ENCODE measurements at regions not wholly inside any gene's neighbourhood (a gene's known extent, or its start where the extent isn't known, plus 50 kb on each side); places are given as distances from the start of the nearest gene placed in this dataset.

DNA sequence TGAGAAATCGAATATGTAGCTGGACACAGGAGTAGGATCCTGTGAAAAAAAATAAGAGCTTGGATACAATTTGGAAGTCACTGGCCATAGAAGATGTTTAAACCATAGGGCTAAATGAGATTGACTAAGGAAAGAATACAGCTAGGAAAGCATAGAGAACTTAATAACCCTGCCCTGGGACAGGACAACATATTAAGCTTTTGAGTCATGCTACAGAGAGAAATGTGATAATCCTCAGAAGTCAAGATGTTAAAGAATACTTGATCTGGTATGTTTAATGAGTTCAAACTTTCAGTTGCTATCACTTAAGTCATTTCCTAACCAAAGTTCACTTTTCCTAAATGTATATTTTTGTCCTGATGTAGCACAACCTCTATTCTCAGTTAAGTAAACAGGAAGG lies 154.6 kb upstream of the TSHZ2 start:
- DNase-seq = no peak

DNA sequence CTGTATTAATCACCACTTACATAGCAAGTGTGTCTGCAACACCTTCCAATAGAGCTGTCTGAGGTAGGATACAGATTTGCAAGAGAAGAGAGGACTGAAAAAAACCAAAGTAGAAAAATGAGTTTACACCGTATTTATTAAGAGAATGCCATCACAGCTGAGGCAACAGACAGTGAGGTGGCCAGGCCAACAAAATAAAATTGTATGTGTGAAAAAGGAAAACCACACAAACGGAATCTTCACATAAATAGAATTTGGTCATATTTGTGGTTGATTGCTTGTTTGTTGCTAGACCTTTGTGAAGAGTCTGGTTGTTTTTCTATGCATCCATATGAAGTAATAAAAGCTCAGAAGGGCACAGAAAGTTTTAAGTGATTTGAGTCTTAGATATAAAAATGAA lies 157.8 kb upstream of the TSHZ2 start:
- DNase-seq = no peak

DNA sequence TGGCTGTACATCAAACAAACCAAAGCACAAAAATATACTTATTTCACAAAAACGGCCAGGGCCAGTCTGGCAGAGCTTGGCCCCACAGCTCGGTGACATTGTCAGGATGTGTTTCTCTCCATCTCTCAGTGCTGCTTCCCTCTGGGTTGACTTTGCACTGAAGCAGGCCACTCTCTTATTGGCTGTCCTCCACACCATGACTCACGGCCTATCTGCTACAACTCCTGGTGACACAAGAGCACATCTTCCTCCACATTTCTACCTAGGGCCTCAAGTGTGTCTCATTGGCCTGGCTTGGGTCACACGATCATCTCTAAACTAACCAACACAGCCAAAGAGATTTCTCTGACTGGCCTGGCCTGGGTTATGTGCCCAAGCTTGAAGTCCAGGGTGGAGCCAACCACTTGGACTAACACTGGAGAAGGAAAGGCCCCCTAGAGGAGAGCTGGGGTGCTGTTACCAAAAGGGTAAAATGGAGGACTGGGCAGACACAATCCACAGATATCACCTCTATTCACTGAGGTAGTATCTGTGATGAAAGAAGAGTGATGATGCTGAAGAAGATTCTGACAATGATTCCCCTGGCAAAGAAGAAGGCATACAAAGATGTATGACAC lies 159.8 kb upstream of the TSHZ2 start:
- no peak for DNase-seq

DNA sequence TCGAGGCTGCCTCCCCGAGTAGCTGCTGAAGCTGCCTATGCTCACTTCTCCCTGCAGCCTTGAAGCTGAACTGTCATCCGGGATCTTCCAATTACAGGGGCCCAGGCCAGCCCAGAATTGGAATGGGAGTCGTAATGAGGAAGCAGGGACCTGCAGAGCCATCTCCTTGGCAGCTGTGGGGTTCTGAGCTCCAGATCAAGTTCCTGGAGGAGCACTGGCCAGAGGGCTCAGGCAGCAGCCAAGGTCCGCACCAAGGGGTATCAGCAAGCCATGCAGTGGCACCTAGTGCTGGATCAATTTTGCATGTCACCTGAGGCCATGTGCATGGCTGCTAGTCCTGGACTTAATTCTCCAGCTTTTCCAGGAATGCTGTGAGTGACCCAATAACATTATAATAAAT lies 163.2 kb upstream of the TSHZ2 start:
- no peak for DNase-seq

DNA sequence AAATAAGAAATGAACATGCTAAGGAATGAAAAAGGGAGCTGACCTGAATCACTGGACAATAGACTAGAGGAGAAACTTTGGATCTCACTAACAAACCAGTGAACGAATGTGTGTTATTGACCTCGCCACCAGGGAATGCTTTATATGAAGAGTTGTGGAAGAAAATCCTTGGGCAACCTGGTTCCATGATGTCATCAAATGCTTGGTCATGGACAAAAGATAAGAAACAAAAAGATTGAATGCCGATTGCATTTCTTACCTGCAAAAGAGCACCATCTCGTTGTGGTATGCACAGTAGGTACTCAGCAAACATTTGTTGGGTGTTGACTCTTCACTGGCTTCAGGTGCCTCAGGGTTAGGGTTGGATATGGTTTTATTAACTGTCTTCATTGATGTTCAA lies 165.2 kb upstream of the TSHZ2 start:
- no peak for DNase-seq

DNA sequence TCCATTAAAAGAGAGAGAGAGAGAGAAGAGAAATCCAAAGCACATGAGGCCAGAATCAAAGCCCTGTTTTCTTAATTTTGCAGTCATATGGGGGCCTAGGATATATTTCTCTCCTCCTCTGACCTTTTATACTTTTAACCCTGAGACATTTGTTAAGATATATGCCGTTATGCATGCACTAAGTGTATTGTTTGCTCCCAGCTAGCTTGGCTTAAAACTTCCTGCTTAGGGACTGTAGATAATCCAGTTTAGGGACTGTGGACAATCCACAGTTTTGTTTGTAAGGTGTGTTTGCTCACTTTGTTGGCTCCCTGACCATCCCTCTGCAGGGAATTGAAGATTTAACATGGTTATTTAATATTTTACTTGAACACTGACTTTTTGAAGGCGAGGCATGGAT lies 166.3 kb upstream of the TSHZ2 start:
- DNase-seq = no peak

DNA sequence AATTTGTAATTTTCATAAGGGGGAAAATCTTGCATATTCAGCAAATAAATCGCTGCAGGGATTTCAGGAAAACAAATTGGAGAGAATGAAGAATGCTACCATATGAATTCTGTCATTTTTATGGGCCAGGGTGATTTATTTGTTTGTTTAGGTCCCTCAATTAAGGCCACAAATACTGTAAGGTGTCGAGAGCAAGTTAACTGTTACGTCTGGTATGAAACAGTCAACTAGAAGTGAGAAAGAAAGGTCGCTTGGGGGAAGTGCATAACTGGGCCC lies 166.9 kb upstream of the TSHZ2 start:
- no peak for DNase-seq

DNA sequence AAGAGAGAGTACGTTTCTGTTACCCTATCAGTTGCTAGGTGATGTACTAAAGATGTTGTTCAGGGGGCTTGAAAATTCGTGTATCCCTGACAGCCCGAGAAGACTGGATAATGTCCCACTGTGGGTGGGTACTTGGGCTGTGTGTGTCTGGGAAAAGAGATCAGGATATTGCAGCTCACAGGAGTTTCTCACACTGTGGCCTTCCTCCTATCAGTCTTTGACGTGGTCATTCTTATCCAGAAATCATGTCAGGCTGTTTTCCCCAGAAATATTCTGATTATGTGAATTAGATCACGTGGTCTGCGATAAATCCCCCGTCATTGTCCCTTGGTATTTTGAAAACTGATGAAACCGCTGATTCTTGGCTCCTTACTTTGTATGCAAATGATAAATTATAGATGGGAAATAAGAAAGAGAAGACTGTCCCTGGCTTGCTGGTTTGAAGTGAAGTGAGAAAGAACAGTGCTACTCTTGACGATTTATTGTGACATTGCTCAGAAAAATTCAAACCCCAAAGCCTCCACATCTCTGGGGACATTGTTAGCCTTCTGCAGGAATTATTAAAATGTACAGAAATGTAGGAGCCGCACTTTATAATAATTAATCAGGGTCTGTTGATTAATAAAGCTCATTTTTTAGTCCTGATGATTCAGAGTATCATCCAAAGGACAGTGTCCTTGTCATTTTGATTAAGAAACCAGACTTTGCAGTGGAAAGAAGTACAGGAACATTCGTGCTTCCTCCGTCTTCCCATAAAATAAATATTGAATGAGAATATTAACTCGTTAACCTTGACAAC lies 167.5 kb upstream of the TSHZ2 start:
- no peak for DNase-seq

DNA sequence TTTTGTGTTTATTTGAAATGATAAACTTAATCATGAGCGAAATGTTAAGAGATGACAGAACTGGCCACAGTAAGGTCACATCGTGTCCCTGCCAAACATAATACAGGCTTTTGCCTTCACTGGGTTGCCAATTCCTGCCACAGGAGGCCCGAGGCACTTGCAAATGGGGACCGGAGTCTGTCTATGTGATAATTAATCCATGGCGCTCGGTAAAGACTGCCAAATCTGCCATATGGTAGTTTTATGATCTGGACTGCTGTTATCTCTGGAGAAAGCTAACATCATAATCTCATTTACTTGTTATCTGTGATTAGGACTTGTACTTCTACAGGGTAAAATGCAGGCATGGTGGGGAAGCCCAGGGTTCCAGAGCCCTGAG lies 170.5 kb upstream of the TSHZ2 start:
- no peak for DNase-seq

DNA sequence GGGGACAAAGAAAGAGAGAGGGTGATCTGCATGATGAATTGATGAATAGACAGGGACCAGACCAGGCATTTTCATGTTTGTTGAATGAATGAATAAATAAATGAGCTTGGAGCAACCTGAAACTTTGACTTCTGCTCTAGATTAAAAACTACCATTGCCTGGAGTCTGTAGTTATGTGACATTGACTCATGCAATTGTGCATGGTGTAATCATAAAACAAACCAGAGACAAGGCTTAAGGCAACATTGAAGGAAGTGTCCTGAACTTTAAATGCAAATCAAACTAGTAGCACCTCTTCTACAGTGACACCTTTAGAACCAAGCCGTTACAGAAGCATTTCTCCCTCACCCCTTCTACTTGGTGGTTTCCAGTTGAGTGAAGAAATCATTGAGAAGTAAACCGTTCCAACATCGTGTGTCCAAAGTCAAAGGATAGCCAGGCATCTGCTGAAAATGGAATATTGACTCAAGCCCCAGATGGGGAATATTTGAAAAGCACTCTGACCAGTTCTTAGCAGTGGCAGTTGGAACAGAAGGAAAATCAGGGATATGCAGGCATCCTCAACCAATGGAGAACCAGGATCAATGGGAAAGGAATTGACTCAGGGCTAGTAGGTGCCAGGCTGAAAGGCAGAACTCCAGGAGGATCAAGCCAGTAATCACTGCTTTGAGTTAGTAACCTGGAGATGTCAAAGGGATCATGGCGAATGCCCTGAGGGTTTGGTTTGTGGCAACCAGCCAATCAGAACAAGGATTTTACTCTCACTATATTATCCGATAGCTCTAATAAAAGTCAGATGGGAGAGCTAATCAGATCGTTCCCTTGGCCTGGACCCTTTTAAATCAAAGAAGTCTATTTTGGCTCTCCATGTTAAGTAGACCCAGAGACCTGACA lies 171.2 kb upstream of the TSHZ2 start:
- DNase-seq = no peak

DNA sequence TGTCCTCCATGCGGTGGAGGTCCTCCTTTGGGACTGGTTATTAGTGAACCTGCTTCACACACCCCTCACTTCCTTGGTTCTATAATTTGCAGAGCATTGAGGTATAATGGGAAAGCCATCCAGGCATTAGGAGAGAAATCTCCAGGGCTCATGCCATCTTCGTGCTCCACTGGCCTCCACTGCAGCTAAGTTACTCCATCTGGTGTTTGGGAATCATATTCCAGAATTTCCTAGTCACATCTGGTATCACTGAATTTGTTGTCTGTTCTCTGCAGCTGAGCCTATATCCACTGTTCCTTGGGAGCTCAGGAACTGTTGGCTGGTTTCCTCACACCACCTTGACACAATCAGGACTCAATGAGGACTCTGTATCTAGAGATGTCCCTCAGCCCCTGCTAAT lies 173.0 kb upstream of the TSHZ2 start:
- no peak for DNase-seq

DNA sequence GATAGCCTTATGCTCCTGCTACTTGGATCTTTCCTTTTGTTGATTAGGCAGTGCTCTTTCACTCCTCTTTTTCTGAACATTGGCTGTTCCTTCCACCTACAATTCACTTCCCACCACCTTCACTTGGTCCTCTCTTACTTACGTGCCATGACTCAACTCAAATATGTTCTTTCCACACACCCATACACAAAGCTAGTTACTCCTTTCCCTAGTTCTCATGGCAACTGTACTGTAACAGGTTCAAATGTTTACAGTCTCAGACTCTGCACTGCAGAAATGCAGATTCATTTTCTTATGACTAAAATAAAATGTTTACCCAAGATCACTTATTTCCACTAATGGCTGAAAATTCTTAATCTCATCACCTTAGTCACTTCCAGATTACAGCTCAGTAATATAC lies 174.0 kb upstream of the TSHZ2 start:
- DNase-seq = no peak

DNA sequence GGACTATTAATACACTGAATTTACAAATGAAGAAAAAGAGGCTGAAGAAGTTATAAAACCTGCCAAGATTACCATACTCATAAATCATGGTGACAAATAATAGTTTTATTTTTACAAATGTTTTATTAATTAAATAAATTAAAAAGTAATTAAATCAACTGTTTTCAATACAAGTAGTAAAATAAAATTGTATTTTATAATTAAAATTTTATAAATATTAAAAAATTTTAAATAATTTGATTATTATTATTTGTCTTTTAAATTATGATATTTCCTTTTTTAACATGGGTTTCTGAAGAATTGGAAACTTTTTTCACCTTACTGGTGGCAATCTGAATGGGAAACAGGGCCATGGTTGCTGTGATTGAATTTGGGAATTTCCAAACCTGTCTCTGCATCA lies 177.3 kb upstream of the TSHZ2 start:
- no peak for DNase-seq

DNA sequence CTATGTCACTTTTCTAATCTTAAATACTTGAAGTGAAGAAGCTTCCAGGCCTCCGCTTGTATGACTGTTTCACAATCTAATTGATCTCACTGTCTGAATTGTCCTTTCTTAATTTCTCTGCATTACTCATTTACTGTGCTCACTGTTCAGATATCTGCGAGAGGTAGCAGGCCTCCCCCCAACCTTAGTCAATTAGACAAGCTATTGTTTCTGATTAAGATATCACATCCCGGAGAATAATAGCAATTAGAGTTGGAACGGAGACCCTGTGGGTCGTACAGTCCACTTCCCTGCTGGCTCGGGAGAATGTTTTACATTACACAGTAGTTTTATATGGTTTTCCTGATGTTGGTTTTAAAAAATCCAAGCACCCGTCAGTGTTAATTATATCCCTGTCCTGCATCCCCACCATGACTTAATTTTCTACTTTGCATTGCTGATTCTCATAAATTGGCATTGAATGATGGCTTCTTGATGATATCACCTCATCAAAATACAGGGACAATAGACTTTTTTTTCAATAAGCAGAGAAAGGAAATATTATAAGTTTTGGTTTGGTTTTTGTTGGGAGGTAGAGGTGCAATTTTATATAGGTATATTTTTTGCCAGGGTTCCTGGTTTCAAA lies 178.7 kb upstream of the TSHZ2 start:
- DNase-seq = no peak

DNA sequence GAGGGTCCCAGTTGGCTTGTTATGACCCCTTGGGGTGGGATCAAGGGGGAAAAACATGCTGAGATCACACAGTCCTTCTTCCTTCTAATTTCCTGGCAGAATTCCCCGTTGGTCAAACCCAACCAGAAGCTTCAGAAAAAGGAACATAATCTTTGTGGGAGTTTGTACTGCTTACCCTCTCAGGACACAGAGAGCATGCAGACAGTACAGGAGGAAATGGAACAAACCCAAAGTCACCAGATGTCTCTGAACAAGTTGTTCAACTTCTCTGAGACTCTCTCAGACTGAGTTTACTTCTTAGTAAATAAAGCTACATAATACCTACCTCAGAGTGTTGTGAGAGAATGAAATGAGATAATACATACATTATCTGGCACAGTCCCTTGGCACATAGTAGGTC lies 181.1 kb upstream of the TSHZ2 start:
- DNase-seq = no peak

DNA sequence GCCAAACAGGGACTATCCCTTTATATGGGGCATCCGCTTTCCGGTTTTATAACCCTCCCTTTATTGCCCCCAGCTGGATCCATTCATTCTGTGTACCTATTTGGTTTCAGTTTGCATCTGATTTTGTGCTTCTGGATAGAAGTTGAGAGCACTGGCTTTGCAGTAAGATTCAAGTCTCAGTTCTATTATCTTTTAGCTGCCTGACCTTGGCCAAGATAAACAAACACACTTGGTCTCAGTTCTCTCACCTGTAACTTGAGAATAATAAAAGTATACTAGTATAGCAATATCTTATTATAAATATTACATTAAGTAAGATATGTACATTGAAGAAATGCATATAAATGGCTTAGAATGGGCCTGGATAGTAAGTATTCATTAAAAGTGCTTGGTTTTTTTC lies 182.4 kb upstream of the TSHZ2 start:
- DNase-seq = no peak

DNA sequence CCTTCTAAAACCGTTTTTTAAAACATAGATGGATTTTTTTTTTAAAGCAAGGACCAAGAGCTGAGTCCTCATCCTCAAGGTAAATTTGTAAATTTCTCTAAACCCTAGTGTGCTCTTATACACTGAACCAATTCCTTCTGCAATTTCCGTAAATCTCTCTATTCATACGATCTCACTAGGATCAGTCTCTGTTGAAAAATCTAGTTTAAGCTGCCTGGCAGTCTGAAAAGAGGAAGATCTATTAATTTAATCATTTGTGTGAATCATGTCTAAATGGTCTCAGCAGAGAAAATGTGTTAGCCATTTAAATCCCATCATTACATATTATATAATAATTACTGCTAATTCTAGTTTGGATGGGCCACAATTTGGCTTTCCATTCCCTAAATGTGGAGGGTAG lies 184.2 kb upstream of the TSHZ2 start:
- DNase-seq = no peak

DNA sequence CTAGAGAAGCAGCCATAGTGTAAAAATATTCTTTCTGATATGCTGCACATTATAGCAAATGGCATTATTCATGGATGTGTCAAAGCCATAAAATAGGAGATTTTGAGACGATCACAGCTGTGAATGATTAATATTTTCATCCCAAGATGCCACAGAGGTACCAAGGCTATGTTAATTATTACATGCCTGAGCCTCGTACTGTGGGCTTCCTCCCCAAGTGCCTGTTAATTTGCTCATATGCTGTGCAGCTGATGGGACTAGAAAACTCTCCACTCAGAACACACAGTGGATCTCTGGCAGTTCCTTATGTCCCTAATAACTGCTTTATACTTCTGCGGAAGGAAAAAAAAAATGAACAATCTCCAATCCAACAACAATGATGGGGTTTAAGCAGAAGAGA lies 184.9 kb upstream of the TSHZ2 start:
- no peak for DNase-seq

DNA sequence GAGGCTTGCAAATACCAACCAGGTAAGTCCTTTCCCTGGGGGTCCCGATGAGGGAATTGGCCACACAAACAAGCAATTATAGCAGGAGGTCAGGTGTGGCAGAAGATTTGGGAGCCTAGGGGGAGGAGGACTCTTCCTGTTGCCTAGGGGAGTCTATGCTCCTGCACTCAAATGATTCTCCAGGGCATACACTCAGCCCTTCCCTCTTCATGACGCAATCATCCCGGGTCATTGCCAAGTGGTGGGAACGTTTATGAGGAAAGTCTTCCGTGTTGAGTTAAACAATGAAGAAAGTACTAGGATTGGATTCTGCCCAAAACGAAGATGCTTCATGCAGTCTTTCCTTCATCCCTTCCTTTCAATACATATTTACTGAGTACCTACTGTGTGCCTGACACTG lies 186.5 kb upstream of the TSHZ2 start:
- no peak for DNase-seq

DNA sequence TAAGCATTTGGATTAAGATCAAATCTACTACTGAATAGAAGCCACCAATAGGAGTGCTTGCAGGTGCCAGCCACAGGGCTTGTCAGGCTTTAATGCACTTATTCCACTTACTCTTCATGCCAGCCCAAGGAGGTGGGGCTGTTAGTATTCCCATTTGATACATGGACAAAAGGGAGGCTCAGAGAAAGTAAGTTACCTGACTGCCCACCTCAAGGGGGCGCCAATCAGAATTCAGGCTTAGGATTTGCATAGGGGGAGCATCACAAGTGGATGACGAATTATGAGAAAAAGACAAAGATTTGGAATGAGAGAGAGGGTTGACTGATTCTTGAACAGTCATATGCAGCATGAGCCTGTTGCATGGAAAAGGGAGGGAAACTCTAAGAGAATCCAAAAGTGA lies 188.4 kb upstream of the TSHZ2 start:
- no peak for DNase-seq

DNA sequence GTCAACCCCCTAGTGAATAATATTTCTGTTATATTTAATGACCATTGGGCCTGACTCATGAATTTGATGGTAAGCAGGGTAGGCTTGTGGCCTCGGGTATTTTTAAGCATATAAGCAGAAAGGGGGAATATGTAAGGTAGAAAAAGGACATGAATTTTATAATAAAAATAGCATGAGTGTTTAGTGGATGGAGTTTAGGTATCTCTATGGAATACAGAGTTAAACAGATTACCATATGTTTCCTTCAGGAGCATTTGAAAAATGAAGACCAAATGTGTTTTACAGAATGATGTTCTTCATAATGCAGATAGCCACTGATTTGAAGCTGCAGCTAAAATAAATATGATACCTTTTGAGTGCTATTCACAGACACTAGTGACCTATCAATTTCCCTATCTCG lies 191.7 kb upstream of the TSHZ2 start:
- DNase-seq = no peak

DNA sequence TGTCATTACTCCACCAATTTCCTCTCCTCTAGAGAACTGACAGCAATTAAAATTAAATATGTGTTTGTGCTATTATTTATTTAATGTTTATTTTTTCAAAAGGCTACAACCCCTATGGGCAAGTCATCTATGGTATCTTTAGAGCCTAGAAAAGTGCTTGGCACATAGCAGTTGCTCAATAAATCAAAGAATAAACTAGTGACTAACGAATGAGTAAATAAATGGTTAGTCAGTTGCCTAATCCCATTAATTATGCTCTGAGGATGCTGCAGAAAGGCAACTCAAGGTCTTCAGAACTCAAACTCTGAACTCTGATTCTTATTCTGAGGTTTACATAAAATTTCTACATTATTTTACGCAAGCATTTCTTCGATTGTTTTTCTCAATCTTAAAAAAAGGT lies 193.0 kb upstream of the TSHZ2 start:
- DNase-seq = no peak

DNA sequence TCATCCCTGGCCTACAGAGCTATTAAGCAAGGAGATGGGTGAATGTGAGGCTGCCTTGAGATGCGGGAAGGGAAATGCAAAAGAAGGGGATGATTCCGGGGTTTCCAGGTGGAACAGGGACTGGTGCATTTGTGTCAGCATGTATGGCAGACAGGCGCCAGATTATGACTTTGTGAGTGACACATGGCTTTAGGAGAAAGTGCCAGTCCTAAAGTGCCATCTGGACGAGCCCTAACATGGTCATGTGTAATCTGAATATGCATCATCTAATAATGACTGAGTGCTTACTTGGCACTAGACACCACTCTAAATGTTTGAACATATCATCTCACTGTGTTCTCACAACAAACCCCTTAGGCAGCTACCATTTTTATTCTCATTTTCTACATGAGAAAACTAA lies 195.0 kb upstream of the TSHZ2 start:
- DNase-seq = no peak

DNA sequence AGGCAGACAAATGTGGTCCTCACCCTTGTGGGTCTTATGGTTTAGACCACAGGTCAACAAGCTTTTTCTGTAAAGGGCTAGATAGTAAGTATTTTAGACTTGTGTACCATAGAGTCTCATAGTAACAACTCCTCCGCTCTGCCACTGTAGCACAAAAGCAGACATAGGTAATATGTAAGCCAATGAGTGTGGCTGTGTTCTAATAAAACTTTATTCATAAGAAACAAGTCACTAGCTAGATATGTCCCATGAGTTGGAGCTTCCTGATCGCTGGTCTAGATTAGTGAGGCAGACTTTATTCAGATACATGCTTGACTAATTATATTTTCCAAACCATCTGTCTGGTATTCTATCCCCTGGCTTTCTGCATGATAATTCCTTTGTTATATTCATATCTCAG lies 196.4 kb upstream of the TSHZ2 start:
- no peak for DNase-seq

Data from central memory CD4-positive, alpha-beta T cell (primary cell).